Tibial artery (tissue), 4 donors: ENCODE measurements at regions not wholly inside any gene's neighbourhood (a gene's known extent, or its start where the extent isn't known, plus 50 kb on each side); places are given as distances from the start of the nearest gene placed in this dataset.

Experiments used
- DNase-seq, 2 donors: peaks; one replicate each; pipeline ENCODE4 v3.0.0-alpha.2; 2019
- H3K27ac ChIP-seq, 2 donors: fragments of 200-600 bp; sonication (generic) in 1 of 2; 1 replicate in 1 of 2; 2 replicates in 1 of 2; pipeline ENCODE4 v1.5.1; 2018 to 2019; ENCODE audit warnings: mild to moderate bottlenecking in 1 of 2
- H3K27me3 ChIP-seq, 2 donors: fragments of 200-600 bp; sonication (generic) in 1 of 2; one replicate each; pipeline versions ENCODE4 v1.5.1 to v1.6.0; 2016 to 2019
- H3K36me3 ChIP-seq, 3 donors: fragments of 200-600 bp; sonication (generic) in 2 of 3; one replicate each; pipeline ENCODE4 v1.5.1; 2016 to 2019; ENCODE audit warnings: mild to moderate bottlenecking in 2 of 3
- H3K4me1 ChIP-seq, 4 donors: fragments of 200-600 bp; sonication (generic) in 2 of 4; 1 replicate in 3 of 4; 2 replicates in 1 of 4; pipeline ENCODE4 v1.5.1; 2016 to 2019
- H3K4me3 ChIP-seq, 2 donors: fragments of 200-600 bp; sonication (generic) in 1 of 2; 1 replicate in 1 of 2; 2 replicates in 1 of 2; pipeline ENCODE4 v1.5.1; 2018 to 2019; ENCODE audit warnings: mild to moderate bottlenecking in 2 of 2
- H3K9me3 ChIP-seq, 3 donors: fragments of 200-600 bp; sonication (generic) in 1 of 3; one replicate each; pipeline ENCODE4 v1.5.1; 2016 to 2019
- intact Hi-C: fragments of 100-400 bp; cut with DNase I; formaldehyde crosslinking; loops from one replicate; pipeline ENCODE4 v1.15.0; 2023; ENCODE audit warnings: low total_unique reads
- TF ChIP-seq, protein P1 (sequence below), 2 experiments: fragments of 200-600 bp in 1 of 2; fragments of 450-650 bp in 1 of 2; IDR thresholded peaks; one replicate each; pipeline ENCODE4 v1.5.1; 2017 to 2019; ENCODE audit warnings: antibody characterized with exemption in 2 of 2, mild to moderate bottlenecking in 1 of 2, moderate library complexity in 1 of 2

DNA sequence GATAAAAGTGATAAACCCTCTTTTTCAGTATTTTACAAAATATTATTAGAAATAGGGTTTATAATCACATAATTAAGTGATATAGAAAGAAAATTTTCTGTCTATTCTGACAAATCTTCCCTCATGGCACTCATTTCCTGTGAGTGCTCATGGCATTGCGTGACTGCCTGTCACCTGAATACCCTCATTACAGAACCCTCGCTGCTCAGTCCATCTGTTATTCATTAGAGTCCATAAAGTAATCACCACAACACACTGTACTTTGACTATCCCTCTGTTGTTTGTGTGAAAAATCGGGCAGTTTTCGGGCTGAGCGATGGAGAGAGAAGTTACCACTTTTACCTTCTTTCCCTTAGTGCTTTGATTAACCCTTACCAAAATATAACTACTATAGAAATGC, 100.4 kb upstream of the BRINP3 start:
- Histone ChIP-seq H3K9me3 (no peaks in the 10 kb centered on the region), H3K27me3 (no peaks in the 10 kb centered on the region), H3K4me1 (no peaks in the 10 kb centered on the region), H3K36me3 (no peaks in the 10 kb centered on the region), H3K4me3 (no peak overlapping the region), H3K27ac (no peak overlapping the region)
- intact Hi-C loops = no loop called here
- TF ChIP-seq, protein P1, sequence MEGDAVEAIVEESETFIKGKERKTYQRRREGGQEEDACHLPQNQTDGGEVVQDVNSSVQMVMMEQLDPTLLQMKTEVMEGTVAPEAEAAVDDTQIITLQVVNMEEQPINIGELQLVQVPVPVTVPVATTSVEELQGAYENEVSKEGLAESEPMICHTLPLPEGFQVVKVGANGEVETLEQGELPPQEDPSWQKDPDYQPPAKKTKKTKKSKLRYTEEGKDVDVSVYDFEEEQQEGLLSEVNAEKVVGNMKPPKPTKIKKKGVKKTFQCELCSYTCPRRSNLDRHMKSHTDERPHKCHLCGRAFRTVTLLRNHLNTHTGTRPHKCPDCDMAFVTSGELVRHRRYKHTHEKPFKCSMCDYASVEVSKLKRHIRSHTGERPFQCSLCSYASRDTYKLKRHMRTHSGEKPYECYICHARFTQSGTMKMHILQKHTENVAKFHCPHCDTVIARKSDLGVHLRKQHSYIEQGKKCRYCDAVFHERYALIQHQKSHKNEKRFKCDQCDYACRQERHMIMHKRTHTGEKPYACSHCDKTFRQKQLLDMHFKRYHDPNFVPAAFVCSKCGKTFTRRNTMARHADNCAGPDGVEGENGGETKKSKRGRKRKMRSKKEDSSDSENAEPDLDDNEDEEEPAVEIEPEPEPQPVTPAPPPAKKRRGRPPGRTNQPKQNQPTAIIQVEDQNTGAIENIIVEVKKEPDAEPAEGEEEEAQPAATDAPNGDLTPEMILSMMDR (IDR thresholded peaks at IDR 0.05) = no peak
- DNase-seq = no peak

DNA sequence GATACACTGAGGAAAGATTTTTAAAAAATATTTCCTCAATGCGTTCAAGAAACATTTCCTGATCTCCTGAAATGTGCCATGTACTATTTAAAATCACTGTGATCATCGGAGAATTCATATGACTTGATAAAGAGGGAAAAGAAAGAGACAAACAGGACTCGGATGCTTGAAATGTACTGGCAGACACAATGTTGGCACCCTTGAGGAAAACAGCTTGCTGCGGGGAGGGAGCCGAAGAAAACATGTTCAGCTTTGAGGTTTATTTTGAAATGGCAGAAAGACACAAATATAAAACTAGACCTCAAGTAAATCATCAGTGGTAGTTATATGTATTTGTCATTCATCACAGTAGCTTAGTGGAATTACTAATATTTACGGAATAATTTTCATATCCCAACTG, 100.9 kb upstream of the BRINP3 start:
- H3K27ac ChIP-seq = no peak overlapping the region
- TF ChIP-seq, protein P1 (IDR thresholded peaks at IDR 0.05) = no peak
- no peaks in the 10 kb centered on the region for H3K9me3 ChIP-seq
- no peaks in the 10 kb centered on the region for H3K27me3 ChIP-seq
- intact Hi-C loops = no loop called here
- DNase-seq = no peak
- H3K4me1 ChIP-seq = no peaks in the 10 kb centered on the region
- H3K4me3 ChIP-seq = no peak overlapping the region
- no peaks in the 10 kb centered on the region for H3K36me3 ChIP-seq

DNA sequence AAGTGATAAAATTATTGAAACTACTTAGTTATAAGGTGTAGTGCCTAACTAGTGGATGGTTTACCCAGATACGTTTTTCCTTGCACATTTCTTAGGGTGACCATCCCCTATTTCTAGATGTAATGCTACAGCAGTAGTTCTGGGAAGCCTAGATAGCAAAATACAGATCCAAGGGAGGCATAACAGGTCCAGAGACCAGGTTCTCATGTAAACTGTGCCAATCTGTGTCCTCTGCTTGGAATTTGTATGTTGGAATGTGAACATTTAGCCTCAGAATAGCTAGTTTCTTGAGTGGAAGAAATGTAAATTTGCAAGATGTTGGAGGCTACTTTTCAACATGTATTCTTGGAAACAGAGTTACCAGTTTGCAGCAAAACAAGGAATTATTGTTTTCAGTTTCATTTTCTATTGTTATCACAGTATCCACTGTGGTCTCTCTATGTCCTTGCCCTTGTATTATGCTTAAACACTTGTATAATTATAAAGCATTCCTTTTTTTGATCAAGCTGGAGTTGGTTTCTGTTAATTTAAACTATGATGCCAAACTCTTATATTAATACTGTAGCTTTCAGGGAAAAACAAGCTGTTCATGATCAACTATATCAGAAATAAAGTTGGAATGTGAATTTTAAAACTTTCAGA, 102.0 kb upstream of the BRINP3 start:
- Histone ChIP-seq H3K4me3 (no peak overlapping the region), H3K9me3 (no peaks in the 10 kb centered on the region), H3K4me1 (no peaks in the 10 kb centered on the region), H3K27me3 (no peaks in the 10 kb centered on the region), H3K27ac (no peak overlapping the region), H3K36me3 (no peaks in the 10 kb centered on the region)
- DNase-seq = no peak
- TF ChIP-seq, protein P1 (IDR thresholded peaks at IDR 0.05) = no peak
- intact Hi-C loops = no loop called here

DNA sequence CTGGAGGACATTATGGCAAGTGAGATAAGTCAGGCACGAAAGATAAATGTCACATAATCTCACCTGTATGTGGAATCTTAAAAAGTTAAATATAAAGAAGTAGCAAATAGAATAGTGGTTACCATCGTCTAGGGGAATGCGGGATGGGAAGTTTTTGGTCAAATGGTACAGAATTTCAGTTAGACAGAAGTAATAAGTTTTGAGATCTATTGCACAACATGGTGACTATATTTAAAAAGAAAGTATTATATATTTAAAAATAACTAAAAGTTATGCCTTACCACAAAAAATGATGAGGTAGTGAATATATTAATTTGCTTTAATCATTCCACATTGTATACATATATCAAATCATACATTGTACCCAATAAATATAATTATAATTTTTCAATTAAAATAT, 106.2 kb upstream of the BRINP3 start:
- no peak for DNase-seq
- Histone ChIP-seq H3K4me3 (no peak overlapping the region), H3K4me1 (no peaks in the 10 kb centered on the region), H3K27me3 (no peaks in the 10 kb centered on the region), H3K27ac (no peak overlapping the region), H3K9me3 (no peaks in the 10 kb centered on the region), H3K36me3 (no peaks in the 10 kb centered on the region)
- intact Hi-C loops = no loop called here
- TF ChIP-seq, protein P1 (IDR thresholded peaks at IDR 0.05) = no peak

DNA sequence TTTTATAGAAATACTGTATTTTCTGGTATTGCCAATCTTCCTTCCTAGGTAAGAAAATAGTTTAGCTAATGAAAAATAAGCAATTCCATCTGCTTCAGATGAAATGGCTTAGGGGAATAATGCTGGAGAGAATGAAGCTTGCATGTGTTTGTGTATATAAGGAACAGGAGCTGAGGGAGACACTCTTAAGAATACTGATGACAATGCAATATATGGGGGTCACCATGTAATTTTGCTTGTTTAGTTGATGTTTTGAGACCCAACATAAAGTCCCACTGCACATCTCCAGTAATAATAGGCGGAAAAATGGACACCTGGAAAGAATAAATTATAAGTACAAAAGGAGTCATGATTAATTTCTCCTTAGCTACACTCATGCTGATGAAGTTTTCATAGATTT, 110.8 kb upstream of the BRINP3 start:
- Histone ChIP-seq H3K36me3 (no peaks in the 10 kb centered on the region), H3K27me3 (no peaks in the 10 kb centered on the region), H3K27ac (no peak overlapping the region), H3K9me3 (no peaks in the 10 kb centered on the region), H3K4me3 (no peak overlapping the region), H3K4me1 (no peaks in the 10 kb centered on the region)
- TF ChIP-seq, protein P1 (IDR thresholded peaks at IDR 0.05) = no peak
- intact Hi-C loops = no loop called here
- DNase-seq = no peak

DNA sequence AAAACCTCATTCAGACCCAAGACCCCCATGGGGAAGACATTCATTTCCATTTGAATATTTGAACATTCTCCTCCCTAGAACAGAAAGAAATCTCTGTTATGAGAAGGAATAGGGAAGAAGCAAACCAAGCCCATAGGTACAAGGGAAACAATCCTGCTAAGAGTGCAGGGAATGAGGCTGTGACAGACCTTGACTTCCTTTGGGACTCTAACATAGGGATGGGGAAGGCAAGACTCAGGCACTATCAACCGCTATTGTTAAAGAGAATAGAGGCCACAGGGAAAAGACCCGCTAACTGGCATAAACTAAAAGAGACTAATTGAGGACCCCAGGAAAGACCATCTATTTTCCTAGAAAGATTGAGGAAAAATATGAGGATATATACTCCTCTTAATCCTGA, 117.8 kb upstream of the BRINP3 start:
- intact Hi-C loops = no loop called here
- no peak overlapping the region for H3K4me3 ChIP-seq
- no peaks in the 10 kb centered on the region for H3K27me3 ChIP-seq
- DNase-seq = no peak
- no peaks in the 10 kb centered on the region for H3K4me1 ChIP-seq
- no peak overlapping the region for H3K27ac ChIP-seq
- H3K36me3 ChIP-seq = no peaks in the 10 kb centered on the region
- TF ChIP-seq, protein P1 (IDR thresholded peaks at IDR 0.05) = no peak
- H3K9me3 ChIP-seq = no peaks in the 10 kb centered on the region
